22Rv1 (cell line): ENCODE measurements at regions not wholly inside any gene's neighbourhood (a gene's known extent, or its start where the extent isn't known, plus 50 kb on each side); places are given as distances from the start of the nearest gene placed in this dataset.

Source experiments
- CTCF ChIP-seq: fragments of 450-650 bp; IDR thresholded peaks from 2 replicates; pipeline ENCODE4 v1.5.1; 2017; ENCODE audit warnings: mild to moderate bottlenecking
- ZFX ChIP-seq: fragments of 450-650 bp; IDR thresholded peaks from 2 replicates; pipeline ENCODE4 v1.6.1; 2017; ENCODE audit warnings: antibody characterized with exemption, borderline replicate concordance

GRCh38 chr20:52251136-52251700 lies 59.6 kb upstream of the ZFP64 start:
- TF ChIP-seq CTCF = no peak
- TF ChIP-seq ZFX = no peak
